HepG2 (cell line): ENCODE measurements at regions not wholly inside any gene's neighbourhood (a gene's known extent, or its start where the extent isn't known, plus 50 kb on each side); places are given as distances from the start of the nearest gene placed in this dataset.

Source experiments
- ATAC-seq: fragments of 200-7000 bp; cut with Tn5 transposase; 3 replicates; pipeline ENCODE4 v1.9.1; 2020; ENCODE audit warnings: mild to moderate bottlenecking, moderate library complexity
- BruUV-seq: library from RNA; stranded (reverse); fragments of 400-500 nt; replicated peaks from 2 replicates; lab custom pipeline; 2021; lab: Mats Ljungman, UMichigan
- CTCF ChIA-PET: fragments of 300-600 bp; formaldehyde crosslinking; extraction: SDS; loops from one replicate; lab custom pipeline; 2021; ENCODE audit warnings: low total read pairs, inconsistent platforms, low intra/inter-chr PET ratio; lab: Yijun Ruan, JAX
- POLR2A ChIA-PET: fragments of 350-600 bp; sonication (Branson Sonifier 250); formaldehyde crosslinking; loops from one replicate; lab custom pipeline; 2020; ENCODE audit warnings: antibody characterized with exemption, inconsistent platforms; lab: Yijun Ruan, JAX
- DNase-seq: peaks from one replicate; pipeline ENCODE4 v3.0.0-alpha.2; 2015; ENCODE audit warnings: low spot score
- FAIRE-seq: peaks from 3 replicates; lab custom pipeline; 2011; peaks lifted over from hg19 to GRCh38; lab: Jason Lieb, UNC
- H2AFZ ChIP-seq: one replicate; pipeline ENCODE4 v1.6.1; 2011; ENCODE audit warnings: low read length, inconsistent platforms
- H3K27ac ChIP-seq: fragments of 300-600 bp; 3 replicates; pipeline ENCODE4 v1.8.0; 2011; ENCODE audit warnings: mixed run types, mild to moderate bottlenecking, mixed read lengths, low read length, inconsistent platforms; ENCODE audit not compliant: insufficient read depth; ENCODE audit errors: extremely low read length
- H3K27me3 ChIP-seq, 2 experiments: fragments of 200-600 bp in 1 of 2; 2 replicates in 1 of 2; 3 replicates in 1 of 2; pipeline versions ENCODE4 v1.6.0 to v1.8.0; 2011; ENCODE audit warnings: low read length in 2 of 2, mild to moderate bottlenecking in 2 of 2, moderate library complexity in 2 of 2, inconsistent platforms in 1 of 2; ENCODE audit not compliant: insufficient read depth in 2 of 2, control insufficient read depth in 1 of 2
- H3K36me3 ChIP-seq, 2 experiments: fragments of 200-600 bp in 1 of 2; replicated peaks in 1 of 2; 2 replicates in 1 of 2; 3 replicates in 1 of 2; pipeline versions ENCODE4 v1.5.1 to v1.8.0; 2011; ENCODE audit warnings: low read length in 2 of 2, inconsistent platforms in 1 of 2; ENCODE audit not compliant: insufficient read depth in 2 of 2, control insufficient read depth in 1 of 2
- H3K4me1 ChIP-seq: 2 replicates; pipeline ENCODE4 v1.5.1; 2012; ENCODE audit warnings: low read length, inconsistent platforms; ENCODE audit not compliant: insufficient read depth
- H3K4me2 ChIP-seq: 2 replicates; pipeline ENCODE4 v1.6.0; 2011; ENCODE audit warnings: low read depth, low read length, inconsistent platforms
- H3K4me3 ChIP-seq, 3 experiments: fragments of 200-600 bp in 1 of 3; sonication (generic), shearing (Covaris generic) in 1 of 3; replicated peaks in 1 of 3; 2 replicates each; pipeline ENCODE4 v1.5.1; 2011 to 2016; ENCODE audit warnings: low read length in 3 of 3, inconsistent platforms in 2 of 3, low read depth in 2 of 3, mild to moderate bottlenecking in 2 of 3, control low read depth in 1 of 3, mixed read lengths in 1 of 3; ENCODE audit not compliant: insufficient read depth in 1 of 3
- H3K79me2 ChIP-seq: one replicate; pipeline ENCODE4 v1.6.1; 2011; ENCODE audit warnings: low read length, inconsistent platforms; ENCODE audit not compliant: insufficient read depth
- H3K9ac ChIP-seq: 2 replicates; pipeline ENCODE4 v1.6.0; 2011; ENCODE audit warnings: mild to moderate bottlenecking, low read depth, low read length, inconsistent platforms; ENCODE audit not compliant: insufficient read depth
- H3K9me3 ChIP-seq: 2 replicates; pipeline ENCODE4 v1.5.1; 2012; ENCODE audit warnings: mild to moderate bottlenecking, low read length
- H4K20me1 ChIP-seq: 2 replicates; pipeline ENCODE4 v1.6.0; 2011; ENCODE audit warnings: inconsistent platforms, mild to moderate bottlenecking, low read length, moderate library complexity; ENCODE audit not compliant: insufficient read depth
- ARID4A ChIP-seq: sonication (generic); formaldehyde crosslinking; IDR thresholded peaks from 2 replicates; pipeline ENCODE4 v1.5.0; 2020; ENCODE audit warnings: mild to moderate bottlenecking, missing genetic modification reagents, borderline replicate concordance
- CEBPG ChIP-seq: IDR thresholded peaks from 2 replicates; pipeline ENCODE4 v1.6.1; 2016
- KLF12 ChIP-seq: sonication (generic); formaldehyde crosslinking; IDR thresholded peaks from 2 replicates; pipeline ENCODE4 v1.4.0; 2020; ENCODE audit warnings: missing genetic modification reagents, borderline replicate concordance
- MXD1 ChIP-seq: sonication (generic); formaldehyde crosslinking; IDR thresholded peaks from 2 replicates; pipeline ENCODE4 v1.4.0; 2020; ENCODE audit warnings: mild to moderate bottlenecking, missing genetic modification reagents
- NR3C1 ChIP-seq: sonication (generic); formaldehyde crosslinking; IDR thresholded peaks from 2 replicates; pipeline ENCODE4 v1.4.0; 2020; ENCODE audit warnings: missing genetic modification reagents
- ZKSCAN1 ChIP-seq: fragments of 150-350 bp; IDR thresholded peaks from 2 replicates; pipeline ENCODE4 v1.6.1; 2014; ENCODE audit warnings: low read length
- ZNF10 ChIP-seq: sonication (generic); formaldehyde crosslinking; IDR thresholded peaks from 2 replicates; pipeline ENCODE4 v1.4.0; 2020; ENCODE audit warnings: mild to moderate bottlenecking, low read depth, missing genetic modification reagents, borderline replicate concordance
- ZNF30 ChIP-seq: sonication (generic); formaldehyde crosslinking; IDR thresholded peaks from 2 replicates; pipeline ENCODE4 v1.5.0; 2020; ENCODE audit warnings: mild to moderate bottlenecking, missing genetic modification reagents
- WGBS: methylation state at CpG from one replicate; pipeline ENCODE4 v1.1.6; 2017; ENCODE audit warnings: low lambda C conversion rate; 5-methylcytosine and 5-hydroxymethylcytosine counted together
- in situ Hi-C: cut with HindIII; loops from 2 replicates; pipeline ENCODE4 v1.10.0; 2017; ENCODE audit warnings: low pct_unique_long_range_greater_than_20kb; ENCODE audit not compliant: extremely low pct_ligation_motif_present
- intact Hi-C: fragments of 100-400 bp; cut with micrococcal nuclease; formaldehyde crosslinking; loops from one replicate; pipeline ENCODE4 v1.10.0; 2022; ENCODE audit not compliant: unreplicated experiment
- TF ChIP-seq, protein P1 (sequence below): IDR thresholded peaks from 2 replicates; pipeline ENCODE4 v1.6.1; 2016; ENCODE audit warnings: low read depth, missing genetic modification reagents, missing compliant biosample characterization

GRCh38 chr2:8436585-8436984, 245.3 kb upstream of the ID2 start (continued):
- TF ChIP-seq ZNF10 (CRISPR knock-in tag) = no peak

- POLR2A ChIA-PET = no interaction called here
Observed at GRCh38 chr2:8437228-8437948, 244.5 kb upstream of the ID2 start.

More at GRCh38 chr2:8437228-8437948, 244.5 kb upstream of the ID2 start:
- H3K4me3 ChIP-seq = no peak overlapping the region
- H3K27me3 ChIP-seq = no peaks in the 10 kb centered on the region
- intact Hi-C loops (no loop called here), in situ Hi-C loops (no loop called here)
- WGBS = 42% methylated on average over 9 of the region's 9 CpGs
- BruUV-seq = no TSS peak
- ATAC-seq = no peak
- FAIRE-seq = no peak
- no peaks in the 10 kb centered on the region for H3K79me2 ChIP-seq
- CTCF ChIA-PET = no interaction called here
- no peaks in the 10 kb centered on the region for H4K20me1 ChIP-seq
- H2AFZ ChIP-seq = no peak overlapping the region
- no peak for TF ChIP-seq ARID4A (CRISPR knock-in tag)
- TF ChIP-seq NR3C1 (CRISPR knock-in tag) = no peak
- no peak for TF ChIP-seq ZKSCAN1
- TF ChIP-seq, protein P1, sequence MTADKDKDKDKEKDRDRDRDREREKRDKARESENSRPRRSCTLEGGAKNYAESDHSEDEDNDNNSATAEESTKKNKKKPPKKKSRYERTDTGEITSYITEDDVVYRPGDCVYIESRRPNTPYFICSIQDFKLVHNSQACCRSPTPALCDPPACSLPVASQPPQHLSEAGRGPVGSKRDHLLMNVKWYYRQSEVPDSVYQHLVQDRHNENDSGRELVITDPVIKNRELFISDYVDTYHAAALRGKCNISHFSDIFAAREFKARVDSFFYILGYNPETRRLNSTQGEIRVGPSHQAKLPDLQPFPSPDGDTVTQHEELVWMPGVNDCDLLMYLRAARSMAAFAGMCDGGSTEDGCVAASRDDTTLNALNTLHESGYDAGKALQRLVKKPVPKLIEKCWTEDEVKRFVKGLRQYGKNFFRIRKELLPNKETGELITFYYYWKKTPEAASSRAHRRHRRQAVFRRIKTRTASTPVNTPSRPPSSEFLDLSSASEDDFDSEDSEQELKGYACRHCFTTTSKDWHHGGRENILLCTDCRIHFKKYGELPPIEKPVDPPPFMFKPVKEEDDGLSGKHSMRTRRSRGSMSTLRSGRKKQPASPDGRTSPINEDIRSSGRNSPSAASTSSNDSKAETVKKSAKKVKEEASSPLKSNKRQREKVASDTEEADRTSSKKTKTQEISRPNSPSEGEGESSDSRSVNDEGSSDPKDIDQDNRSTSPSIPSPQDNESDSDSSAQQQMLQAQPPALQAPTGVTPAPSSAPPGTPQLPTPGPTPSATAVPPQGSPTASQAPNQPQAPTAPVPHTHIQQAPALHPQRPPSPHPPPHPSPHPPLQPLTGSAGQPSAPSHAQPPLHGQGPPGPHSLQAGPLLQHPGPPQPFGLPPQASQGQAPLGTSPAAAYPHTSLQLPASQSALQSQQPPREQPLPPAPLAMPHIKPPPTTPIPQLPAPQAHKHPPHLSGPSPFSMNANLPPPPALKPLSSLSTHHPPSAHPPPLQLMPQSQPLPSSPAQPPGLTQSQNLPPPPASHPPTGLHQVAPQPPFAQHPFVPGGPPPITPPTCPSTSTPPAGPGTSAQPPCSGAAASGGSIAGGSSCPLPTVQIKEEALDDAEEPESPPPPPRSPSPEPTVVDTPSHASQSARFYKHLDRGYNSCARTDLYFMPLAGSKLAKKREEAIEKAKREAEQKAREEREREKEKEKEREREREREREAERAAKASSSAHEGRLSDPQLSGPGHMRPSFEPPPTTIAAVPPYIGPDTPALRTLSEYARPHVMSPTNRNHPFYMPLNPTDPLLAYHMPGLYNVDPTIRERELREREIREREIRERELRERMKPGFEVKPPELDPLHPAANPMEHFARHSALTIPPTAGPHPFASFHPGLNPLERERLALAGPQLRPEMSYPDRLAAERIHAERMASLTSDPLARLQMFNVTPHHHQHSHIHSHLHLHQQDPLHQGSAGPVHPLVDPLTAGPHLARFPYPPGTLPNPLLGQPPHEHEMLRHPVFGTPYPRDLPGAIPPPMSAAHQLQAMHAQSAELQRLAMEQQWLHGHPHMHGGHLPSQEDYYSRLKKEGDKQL (CRISPR knock-in tag) = no peak
- no peak for TF ChIP-seq CEBPG
- no peak for TF ChIP-seq MXD1 (CRISPR knock-in tag)
- TF ChIP-seq ZNF30 = no peak
- no peak for TF ChIP-seq KLF12 (CRISPR knock-in tag)
- H3K9me3 ChIP-seq = no peaks in the 10 kb centered on the region
- no peaks in the 10 kb centered on the region for H3K36me3 ChIP-seq
- no peak overlapping the region for H3K27ac ChIP-seq
- H3K4me2 ChIP-seq = no peak overlapping the region
- no peaks in the 10 kb centered on the region for H3K4me1 ChIP-seq
- no peak overlapping the region for H3K9ac ChIP-seq
- DNase-seq = no peak
